B cell (primary cell): ENCODE measurements at regions not wholly inside any gene's neighbourhood (a gene's known extent, or its start where the extent isn't known, plus 50 kb on each side); places are given as distances from the start of the nearest gene placed in this dataset.

Source experiments
- ATAC-seq: fragments of 200-7000 bp; cut with Tn5 transposase; one replicate; pipeline ENCODE4 v1.10.0; 2021; ENCODE audit warnings: low read depth, mild to moderate bottlenecking, moderate number of reproducible peaks, moderate library complexity
- CTCF ChIA-PET: fragments of 350-600 bp; sonication (Branson Sonifier 250); formaldehyde crosslinking; loops from one replicate; lab custom pipeline; 2021; ENCODE audit warnings: antibody characterized with exemption, inconsistent platforms; lab: Charles Lee
- POLR2A ChIA-PET: fragments of 350-600 bp; sonication (Branson Sonifier 250); formaldehyde crosslinking; loops from one replicate; lab custom pipeline; 2021; ENCODE audit warnings: antibody characterized with exemption; lab: Charles Lee
- DNase-seq: peaks from one replicate; pipeline ENCODE4 v3.0.0; 2013
- H2AFZ ChIP-seq: 2 replicates; pipeline ENCODE4 v1.6.1; 2012; ENCODE audit warnings: mild to moderate bottlenecking, low read depth, low read length; ENCODE audit not compliant: insufficient read depth, poor library complexity, severe bottlenecking
- H3K27ac ChIP-seq, 2 donors: 1 replicate in 1 of 2; 2 replicates in 1 of 2; pipeline ENCODE4 v1.5.1; 2012 to 2013; ENCODE audit warnings: low read length in 2 of 2, mild to moderate bottlenecking in 2 of 2, moderate library complexity in 1 of 2
- H3K27me3 ChIP-seq, 4 experiments: fragments of 200-600 bp in 1 of 4; sonication (generic) in 1 of 4; replicated peaks in 1 of 4; 1 replicate in 2 of 4; 2 replicates in 2 of 4; pipeline versions ENCODE4 v1.6.1 to v1.7.0; 2013 to 2016; ENCODE audit warnings: low read length in 3 of 4, mild to moderate bottlenecking in 2 of 4, mixed read lengths in 1 of 4, moderate library complexity in 1 of 4; ENCODE audit not compliant: insufficient read depth in 4 of 4, control insufficient read depth in 3 of 4; ENCODE audit errors: control extremely low read depth in 1 of 4
- H3K36me3 ChIP-seq, 2 experiments: replicated peaks in 1 of 2; 1 replicate in 1 of 2; 2 replicates in 1 of 2; pipeline versions ENCODE4 v1.6.1 to v1.7.1; 2013; ENCODE audit warnings: low read length in 1 of 2; ENCODE audit not compliant: insufficient read depth in 2 of 2, control insufficient read depth in 1 of 2; ENCODE audit errors: control extremely low read depth in 1 of 2, extremely low read depth in 1 of 2
- H3K4me1 ChIP-seq, 2 donors: fragments of 200-600 bp in 1 of 2; sonication (generic) in 1 of 2; 1 replicate in 1 of 2; 2 replicates in 1 of 2; pipeline versions ENCODE4 v1.5.1 to v1.6.1; 2013 to 2017; ENCODE audit warnings: low read length in 2 of 2; ENCODE audit not compliant: control insufficient read depth in 2 of 2, insufficient read depth in 2 of 2
- H3K4me2 ChIP-seq: replicated peaks from 2 replicates; pipeline ENCODE3; 2012; ENCODE audit warnings: mild to moderate bottlenecking, low read depth, low read length; ENCODE audit not compliant: poor library complexity, severe bottlenecking
- H3K4me3 ChIP-seq, 5 experiments: fragments of 200-600 bp in 1 of 5; sonication (generic) in 1 of 5; 1 replicate in 3 of 5; 2 replicates in 2 of 5; pipeline versions ENCODE4 v1.5.1 to v1.7.0; 2011 to 2016; ENCODE audit warnings: low read length in 4 of 5, mild to moderate bottlenecking in 4 of 5, low read depth in 2 of 5, control low read depth in 1 of 5, moderate library complexity in 1 of 5; ENCODE audit not compliant: insufficient read depth in 1 of 5; ENCODE audit errors: control extremely low read depth in 1 of 5, extremely low read depth in 1 of 5
- H3K79me2 ChIP-seq: fragments of 200-600 bp; sonication (generic); one replicate; pipeline ENCODE4 v1.6.0; 2016; ENCODE audit warnings: low read length; ENCODE audit not compliant: control insufficient read depth, insufficient read depth
- H3K9ac ChIP-seq: fragments of 200-600 bp; sonication (generic); 2 replicates; pipeline ENCODE4 v1.6.1; 2017; ENCODE audit warnings: mild to moderate bottlenecking, low read length, moderate library complexity
- H3K9me3 ChIP-seq, 3 donors: one replicate each; pipeline versions ENCODE4 v1.6.1 to v1.7.1; 2013; ENCODE audit warnings: low read length in 2 of 3; ENCODE audit not compliant: control insufficient read depth in 2 of 3, insufficient read depth in 1 of 3; ENCODE audit errors: control extremely low read depth in 1 of 3
- H4K20me1 ChIP-seq: 2 replicates; pipeline ENCODE4 v1.6.0; 2012; ENCODE audit warnings: mild to moderate bottlenecking, low read length; ENCODE audit not compliant: insufficient read depth, control insufficient read depth, poor library complexity, severe bottlenecking
- H3K27ac Mint-ChIP-seq: one replicate; pipeline ENCODE4 v1.8.0; 2021; ENCODE audit warnings: mixed read lengths
- H3K27me3 Mint-ChIP-seq: one replicate; pipeline ENCODE4 v1.8.0; 2021; ENCODE audit warnings: mixed read lengths
- H3K4me1 Mint-ChIP-seq: one replicate; pipeline ENCODE4 v1.8.0; 2021; ENCODE audit warnings: mixed read lengths
- H3K4me3 Mint-ChIP-seq: one replicate; pipeline ENCODE4 v1.8.0; 2021; ENCODE audit warnings: mixed read lengths
- H3K9me3 Mint-ChIP-seq: one replicate; pipeline ENCODE4 v1.8.0; 2022; ENCODE audit warnings: mixed read lengths; ENCODE audit not compliant: insufficient read depth
- CTCF ChIP-seq: fragments of 200-600 bp; IDR thresholded peaks from one replicate; pipeline ENCODE4 v1.8.0; 2022; ENCODE audit warnings: antibody characterized with exemption, mild to moderate bottlenecking
- EZH2 ChIP-seq: IDR thresholded peaks from 2 replicates; pipeline ENCODE4 v1.6.1; 2012; ENCODE audit warnings: borderline replicate concordance, low read depth, mild to moderate bottlenecking, moderate library complexity, low read length; ENCODE audit not compliant: insufficient read depth, poor library complexity, severe bottlenecking
- WGBS: methylation state at CpG from one replicate; pipeline ENCODE4 v1.1.5; 2013; ENCODE audit warnings: missing lambda C conversion rate; ENCODE audit not compliant: insufficient coverage; 5-methylcytosine and 5-hydroxymethylcytosine counted together
- intact Hi-C: fragments of 100-400 bp; cut with micrococcal nuclease; formaldehyde crosslinking; loops from one replicate; pipeline ENCODE4 v1.10.0; 2022

GRCh38 chr13:53238261-53238660, 209.6 kb downstream of the OLFM4 start:
- Mint-ChIP-seq H3K9me3 (no peaks in the 10 kb centered on the region), H3K4me3 (no peak overlapping the region), H3K4me1 (no peaks in the 10 kb centered on the region), H3K27me3 (no peaks in the 10 kb centered on the region), H3K27ac (no peak overlapping the region)
- H3K9ac ChIP-seq = no peak overlapping the region
- no peak for ATAC-seq
- H3K9me3 ChIP-seq = peaks cover 0 to 2% (median 0%) of the 10 kb centered on the region in 3 donors
- H3K4me1 ChIP-seq = no peaks in the 10 kb centered on the region
- no peak overlapping the region for H3K27ac ChIP-seq
- TF ChIP-seq CTCF (no peak), EZH2 (no peak)
- no peak overlapping the region for H3K4me2 ChIP-seq
- H3K4me3 ChIP-seq = no peak overlapping the region
- no peaks in the 10 kb centered on the region for H3K79me2 ChIP-seq
- intact Hi-C loops = no loop called here
- ChIA-PET CTCF (interaction anchor here (1.2 to 1.9 kb wide), 2 partner anchors 12 to 15 kb away, joined by 3 to 4 read pairs; no protein-coding TSS in a partner anchor), POLR2A (no interaction called here)
- 35% methylated on average over 7 of the region's 10 CpGs for WGBS
- no peak overlapping the region for H2AFZ ChIP-seq
- H3K36me3 ChIP-seq = no peaks in the 10 kb centered on the region
- no peaks in the 10 kb centered on the region for H3K27me3 ChIP-seq
- DNase-seq = no peak
- H4K20me1 ChIP-seq = no peaks in the 10 kb centered on the region

DNA sequence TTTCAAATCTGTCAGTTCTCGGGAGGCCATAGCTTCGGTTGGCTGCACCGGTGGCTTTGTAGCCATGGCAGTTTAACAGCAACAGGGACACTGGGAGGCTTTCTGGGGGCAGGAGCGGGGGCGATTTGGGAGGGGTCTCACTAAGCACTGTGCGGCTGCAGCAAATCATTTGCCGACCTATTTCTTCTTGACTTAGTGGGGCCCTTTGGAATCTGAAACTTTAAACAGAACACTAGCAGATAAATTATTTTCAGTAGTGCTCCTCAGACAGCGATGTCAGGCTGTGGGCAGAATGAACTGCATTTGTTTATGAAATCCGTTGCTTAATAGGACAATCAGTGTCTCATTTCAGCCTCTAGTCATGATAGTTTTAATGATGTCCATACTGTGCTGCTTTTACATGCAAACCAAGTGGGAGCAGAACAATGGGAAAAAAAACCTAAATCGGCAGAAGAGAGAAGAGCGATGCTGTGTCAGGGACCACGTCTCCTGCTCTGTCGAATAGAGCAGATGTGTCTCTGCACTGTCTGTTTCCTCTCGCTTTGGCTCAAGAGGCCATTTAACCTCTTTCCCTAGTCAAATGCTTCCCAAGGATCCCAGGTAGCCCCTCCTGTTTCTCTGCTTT, 211.9 kb downstream of the OLFM4 start:
- no peaks in the 10 kb centered on the region for H3K27me3 ChIP-seq
- H3K36me3 ChIP-seq = no peaks in the 10 kb centered on the region
- ATAC-seq (no peak), DNase-seq (no peak)
- H2AFZ ChIP-seq = no peak overlapping the region
- no peaks in the 10 kb centered on the region for H3K9me3 Mint-ChIP-seq
- H3K9ac ChIP-seq = no peak overlapping the region
- no peak overlapping the region for H3K4me3 ChIP-seq
- H3K27ac ChIP-seq = no peak overlapping the region
- TF ChIP-seq EZH2 = no peak
- TF ChIP-seq CTCF = no peak
- no peak overlapping the region for H3K4me2 ChIP-seq
- no peak overlapping the region for H3K27ac Mint-ChIP-seq
- H3K27me3 Mint-ChIP-seq = no peaks in the 10 kb centered on the region
- H3K9me3 ChIP-seq = peaks cover 0 to 2% (median 0%) of the 10 kb centered on the region in 3 donors
- ChIA-PET POLR2A (no interaction called here), CTCF (no interaction called here)
- WGBS = 95% methylated on average over 9 of the region's 14 CpGs
- H4K20me1 ChIP-seq = no peaks in the 10 kb centered on the region
- H3K4me3 Mint-ChIP-seq = no peak overlapping the region
- H3K79me2 ChIP-seq = no peaks in the 10 kb centered on the region
- no peaks in the 10 kb centered on the region for H3K4me1 ChIP-seq
- intact Hi-C loops = no loop called here
- H3K4me1 Mint-ChIP-seq = no peaks in the 10 kb centered on the region
